GM10248 (cell line): ENCODE measurements at regions not wholly inside any gene's neighbourhood (a gene's known extent, or its start where the extent isn't known, plus 50 kb on each side); places are given as distances from the start of the nearest gene placed in this dataset.

Experiments used
- CTCF ChIA-PET: fragments of 300-600 bp; sonication (Branson Sonifier 250); formaldehyde crosslinking; extraction: SDS; loops from one replicate; lab custom pipeline; 2021; ENCODE audit warnings: antibody characterized with exemption; lab: Yijun Ruan, JAX
- POLR2A ChIA-PET: fragments of 350-650 bp; sonication (Branson Sonifier 250); formaldehyde crosslinking; extraction: SDS; loops from one replicate; lab custom pipeline; 2020; ENCODE audit warnings: antibody characterized with exemption; lab: Yijun Ruan, JAX
- DNase-seq: peaks from one replicate; pipeline ENCODE4 v3.0.0; 2012; ENCODE audit errors: extremely low spot score
- CTCF ChIP-seq: IDR thresholded peaks from 2 replicates; pipeline ENCODE4 v1.5.1; 2012; ENCODE audit warnings: mild to moderate bottlenecking, low read depth; ENCODE audit errors: extremely low read depth, missing control alignments, control extremely low read depth

DNA sequence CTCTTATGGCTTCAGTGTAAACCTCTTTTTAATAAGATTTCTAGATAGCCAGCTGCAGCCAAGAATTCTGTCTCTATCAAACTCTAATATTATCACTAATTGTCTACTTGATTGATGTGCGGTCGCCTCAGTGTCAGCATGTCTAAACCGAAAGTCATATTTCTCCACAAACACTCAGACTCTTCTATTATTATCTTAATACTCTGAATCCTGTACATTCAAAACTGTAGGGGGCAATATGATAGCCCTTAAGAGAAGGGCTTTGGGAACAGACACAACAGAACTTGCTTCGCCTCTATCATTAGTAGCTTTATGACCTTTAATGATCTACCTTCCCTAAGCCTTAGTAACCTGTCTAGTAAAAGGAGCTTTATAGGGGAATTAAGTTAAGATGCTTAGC, 379.7 kb upstream of the PTCHD4 start:
- TF ChIP-seq CTCF, result no peak
- ChIA-PET CTCF (interaction anchor here (1.3 kb wide), 1 partner anchor 13 kb away, joined by 4 read pairs; no protein-coding TSS in a partner anchor), POLR2A (no interaction called here)
- no peak for DNase-seq

DNA sequence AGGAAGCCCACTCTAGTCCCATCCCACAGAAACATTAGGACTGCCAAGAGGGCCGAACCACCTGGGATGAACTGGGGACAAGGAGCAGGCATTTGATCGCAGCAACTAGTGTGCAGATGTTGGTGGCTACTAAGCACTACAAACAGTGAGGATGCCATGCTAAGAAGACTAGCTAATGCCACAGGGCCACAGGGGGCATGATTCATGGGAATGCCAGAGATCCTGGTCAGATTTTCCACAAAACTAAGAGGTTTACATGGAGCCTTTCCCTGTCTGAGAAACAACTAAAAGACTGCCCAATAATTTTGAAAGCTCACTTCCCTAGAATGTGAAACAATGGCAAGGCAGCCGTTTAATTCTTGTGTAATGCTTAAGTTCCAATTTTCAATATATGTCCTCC, 375.9 kb upstream of the PTCHD4 start:
- CTCF ChIA-PET, result no interaction called here
- no peak for DNase-seq
- TF ChIP-seq CTCF, result no peak
- POLR2A ChIA-PET, result no interaction called here

DNA sequence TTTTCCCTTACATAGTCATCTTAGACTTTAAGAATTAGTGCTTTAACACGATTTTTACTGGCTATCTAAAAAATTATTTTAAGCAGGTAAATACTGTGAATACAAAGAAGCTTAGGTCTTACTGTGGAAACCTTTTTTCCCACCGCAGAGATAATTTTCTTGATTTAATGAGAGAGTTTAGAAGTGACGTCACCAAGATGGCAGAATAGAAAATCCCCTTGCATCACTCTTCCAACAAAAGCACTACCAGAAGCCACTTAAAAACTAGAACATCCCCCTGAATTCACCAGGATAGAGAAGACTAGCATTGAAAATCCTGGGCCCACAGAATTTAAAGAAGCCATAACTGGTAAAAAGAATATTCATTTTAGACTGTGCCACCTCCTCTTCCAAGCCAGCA, 375.4 kb upstream of the PTCHD4 start:
- CTCF ChIA-PET, result no interaction called here
- TF ChIP-seq CTCF, result no peak
- no peak for DNase-seq
- POLR2A ChIA-PET, result no interaction called here

DNA sequence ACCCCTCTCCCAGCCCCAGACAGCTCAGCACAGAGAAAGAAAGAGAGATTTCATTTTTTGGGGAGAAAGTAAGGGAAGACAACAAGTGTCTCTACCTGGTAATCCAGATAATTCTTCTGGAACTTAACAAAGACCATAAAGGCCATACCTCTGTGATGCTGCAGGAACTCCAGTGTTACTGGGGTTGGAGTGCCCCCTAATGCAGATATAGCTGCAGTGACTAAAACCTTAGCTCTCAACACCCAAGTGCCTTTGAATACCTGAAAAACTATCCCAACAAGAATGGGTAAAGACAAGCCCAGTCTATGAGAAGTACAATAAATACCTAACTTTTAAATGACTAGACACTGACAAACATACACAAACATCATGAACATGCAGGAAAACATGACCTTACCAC, 365.3 kb upstream of the PTCHD4 start:
- TF ChIP-seq CTCF, result no peak
- no peak for DNase-seq
- ChIA-PET POLR2A (no interaction called here), CTCF (interaction anchor here (1.2 to 1.7 kb wide), 2 partner anchors 13 to 688 kb away, joined by 3 to 4 read pairs; no protein-coding TSS in a partner anchor)

- no peak for TF ChIP-seq CTCF
- DNase-seq, result no peak
- ChIA-PET CTCF (no interaction called here), POLR2A (no interaction called here)
Observed at GRCh38 chr6:48475275-48475674, 364.3 kb upstream of the PTCHD4 start.

- TF ChIP-seq CTCF, result no peak
- POLR2A ChIA-PET, result no interaction called here
- no peak for DNase-seq
- CTCF ChIA-PET, result no interaction called here
Observed at GRCh38 chr6:48474830-48475229, 363.8 kb upstream of the PTCHD4 start.

DNA sequence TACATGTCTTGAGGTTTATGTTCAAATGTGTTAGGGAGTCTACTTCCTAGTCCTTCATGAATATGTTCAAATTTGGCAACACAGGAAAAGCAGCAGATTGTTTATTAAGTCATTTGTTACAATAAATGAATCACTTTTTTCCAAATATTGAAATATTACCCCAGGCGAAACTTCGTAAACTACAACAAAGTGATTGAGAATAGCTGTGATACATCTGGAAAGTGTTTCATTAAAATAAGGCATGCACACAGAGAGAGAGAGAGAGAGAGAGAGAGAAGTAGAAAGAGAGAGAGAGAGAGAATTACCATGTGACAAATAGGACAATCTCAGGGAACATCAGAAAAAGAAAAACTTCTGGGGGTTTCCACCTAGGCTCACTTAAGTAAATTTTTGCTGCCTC, 363.1 kb upstream of the PTCHD4 start:
- no peak for TF ChIP-seq CTCF
- POLR2A ChIA-PET, result no interaction called here
- CTCF ChIA-PET, result no interaction called here
- DNase-seq, result no peak
